GM23338 (cell line): ENCODE measurements at regions not wholly inside any gene's neighbourhood (a gene's known extent, or its start where the extent isn't known, plus 50 kb on each side); places are given as distances from the start of the nearest gene placed in this dataset.

Experiments used
- ATAC-seq: fragments of 200-7000 bp; cut with Tn5 transposase; 3 replicates; pipeline ENCODE4 v1.9.1; 2020
- DNase-seq: peaks from one replicate; pipeline ENCODE4 v3.0.0-alpha.2; 2015; ENCODE audit warnings: low spot score
- H2AFZ ChIP-seq: fragments of 200-600 bp; sonication (generic); 2 replicates; pipeline ENCODE4 v1.8.0; 2016; ENCODE audit warnings: antibody characterized with exemption, mild to moderate bottlenecking, moderate library complexity
- H3F3A ChIP-seq: fragments of 200-600 bp; sonication (generic); replicated peaks from 2 replicates; pipeline ENCODE4 v1.8.0; 2017; ENCODE audit warnings: antibody characterized with exemption, mixed run types, low read depth
- H3K27ac ChIP-seq: fragments of 200-600 bp; sonication (generic); 2 replicates; pipeline ENCODE4 v1.6.1; 2016; ENCODE audit warnings: low read depth
- H3K27me3 ChIP-seq: fragments of 200-600 bp; sonication (generic); 2 replicates; pipeline ENCODE4 v1.8.0; 2016; ENCODE audit warnings: mild to moderate bottlenecking, mixed run types, moderate library complexity; ENCODE audit not compliant: insufficient read depth
- H3K36me3 ChIP-seq: fragments of 200-600 bp; sonication (generic); 2 replicates; pipeline ENCODE4 v1.8.0; 2016; ENCODE audit warnings: mild to moderate bottlenecking; ENCODE audit not compliant: insufficient read depth
- H3K4me1 ChIP-seq: fragments of 200-600 bp; sonication (generic); 2 replicates; pipeline ENCODE4 v1.8.0; 2016; ENCODE audit warnings: mild to moderate bottlenecking, moderate library complexity; ENCODE audit not compliant: insufficient read depth
- H3K4me2 ChIP-seq: fragments of 200-600 bp; sonication (generic); 2 replicates; pipeline ENCODE4 v1.7.1; 2017; ENCODE audit warnings: mixed run types
- H3K4me3 ChIP-seq: fragments of 200-600 bp; sonication (generic); 2 replicates; pipeline ENCODE4 v1.6.1; 2016; ENCODE audit warnings: mixed run types
- H3K79me2 ChIP-seq: fragments of 200-600 bp; sonication (generic); replicated peaks from 2 replicates; pipeline ENCODE4 v1.8.0; 2017; ENCODE audit warnings: mild to moderate bottlenecking; ENCODE audit not compliant: insufficient read depth
- H3K9me2 ChIP-seq: fragments of 200-600 bp; sonication (generic); 2 replicates; pipeline ENCODE4 v1.8.0; 2017; ENCODE audit not compliant: insufficient read depth
- H4K20me1 ChIP-seq: fragments of 200-600 bp; sonication (generic); replicated peaks from 2 replicates; pipeline ENCODE4 v1.8.0; 2017; ENCODE audit warnings: mild to moderate bottlenecking; ENCODE audit not compliant: insufficient read depth
- H3K27ac Mint-ChIP-seq: 2 replicates; pipeline ENCODE4 v1.8.0; 2020; ENCODE audit warnings: inconsistent platforms, mild to moderate bottlenecking, moderate library complexity, mixed read lengths
- H3K27me3 Mint-ChIP-seq: 3 replicates; pipeline ENCODE4 v1.8.0; 2022; ENCODE audit warnings: low read depth, mild to moderate bottlenecking, moderate library complexity, mixed read lengths, inconsistent platforms; ENCODE audit not compliant: insufficient read depth, poor library complexity
- H3K36me3 Mint-ChIP-seq: 3 replicates; pipeline ENCODE4 v1.8.0; 2021; ENCODE audit warnings: low read depth, mild to moderate bottlenecking, inconsistent platforms, moderate library complexity, mixed read lengths
- H3K4me1 Mint-ChIP-seq: 3 replicates; pipeline ENCODE4 v1.8.0; 2020; ENCODE audit warnings: mild to moderate bottlenecking, inconsistent platforms, mixed read lengths
- H3K4me3 Mint-ChIP-seq: 3 replicates; pipeline ENCODE4 v1.8.0; 2021; ENCODE audit warnings: moderate library complexity, mild to moderate bottlenecking, inconsistent platforms, mixed read lengths
- H3K9me3 Mint-ChIP-seq: 3 replicates; pipeline ENCODE4 v1.8.0; 2020; ENCODE audit warnings: moderate library complexity, mild to moderate bottlenecking, inconsistent platforms, mixed read lengths
- EZH2 ChIP-seq: fragments of 200-600 bp; sonication (generic); IDR thresholded peaks from one replicate; pipeline ENCODE4 v1.8.0; 2017; ENCODE audit warnings: antibody characterized with exemption, mild to moderate bottlenecking, low read depth; ENCODE audit not compliant: unreplicated experiment
- EZH2phosphoT487 ChIP-seq: fragments of 200-600 bp; sonication (generic); IDR thresholded peaks from one replicate; pipeline ENCODE4 v1.8.1; 2018; ENCODE audit warnings: antibody characterized with exemption; ENCODE audit not compliant: unreplicated experiment
- JUNB ChIP-seq: IDR thresholded peaks from one replicate; pipeline ENCODE4 v1.6.1; 2016; ENCODE audit warnings: antibody characterized with exemption; ENCODE audit not compliant: unreplicated experiment
- NANOG ChIP-seq: IDR thresholded peaks from 2 replicates; pipeline ENCODE4 v1.6.1; 2016; ENCODE audit warnings: antibody characterized with exemption, borderline replicate concordance
- POLR2AphosphoS5 ChIP-seq: IDR thresholded peaks from 2 replicates; pipeline ENCODE4 v1.6.1; 2016; ENCODE audit warnings: antibody characterized with exemption, low read depth
- STAT1 ChIP-seq: IDR thresholded peaks from one replicate; pipeline ENCODE4 v1.6.1; 2016; ENCODE audit warnings: antibody characterized with exemption; ENCODE audit not compliant: unreplicated experiment
- ZNF114 ChIP-seq: fragments of 250-450 bp; sonication (Bioruptor Pico); IDR thresholded peaks from 2 replicates; pipeline ENCODE4 v1.5.0; 2020; ENCODE audit warnings: mild to moderate bottlenecking, moderate library complexity
- ZNF331 ChIP-seq: fragments of 250-450 bp; sonication (Bioruptor Pico); IDR thresholded peaks from 2 replicates; pipeline ENCODE4 v1.5.0; 2020; ENCODE audit warnings: low read depth, mild to moderate bottlenecking, moderate library complexity
- TF ChIP-seq, protein P1 (sequence below): IDR thresholded peaks from one replicate; pipeline ENCODE4 v1.6.1; 2018; ENCODE audit warnings: antibody characterized with exemption; ENCODE audit not compliant: unreplicated experiment
- TF ChIP-seq, protein P2 (sequence below), 2 experiments: fragments of 200-600 bp in 1 of 2; sonication (generic) in 1 of 2; conservative IDR thresholded peaks; 2 replicates each; pipeline versions ENCODE4 v1.5.1 to v1.6.1; 2016 to 2017; ENCODE audit warnings: antibody characterized with exemption in 2 of 2, low read depth in 2 of 2, mild to moderate bottlenecking in 2 of 2, moderate library complexity in 1 of 2
- TF ChIP-seq, protein P3 (sequence below): IDR thresholded peaks from 2 replicates; pipeline ENCODE4 v1.6.1; 2016; ENCODE audit warnings: antibody characterized with exemption

DNA sequence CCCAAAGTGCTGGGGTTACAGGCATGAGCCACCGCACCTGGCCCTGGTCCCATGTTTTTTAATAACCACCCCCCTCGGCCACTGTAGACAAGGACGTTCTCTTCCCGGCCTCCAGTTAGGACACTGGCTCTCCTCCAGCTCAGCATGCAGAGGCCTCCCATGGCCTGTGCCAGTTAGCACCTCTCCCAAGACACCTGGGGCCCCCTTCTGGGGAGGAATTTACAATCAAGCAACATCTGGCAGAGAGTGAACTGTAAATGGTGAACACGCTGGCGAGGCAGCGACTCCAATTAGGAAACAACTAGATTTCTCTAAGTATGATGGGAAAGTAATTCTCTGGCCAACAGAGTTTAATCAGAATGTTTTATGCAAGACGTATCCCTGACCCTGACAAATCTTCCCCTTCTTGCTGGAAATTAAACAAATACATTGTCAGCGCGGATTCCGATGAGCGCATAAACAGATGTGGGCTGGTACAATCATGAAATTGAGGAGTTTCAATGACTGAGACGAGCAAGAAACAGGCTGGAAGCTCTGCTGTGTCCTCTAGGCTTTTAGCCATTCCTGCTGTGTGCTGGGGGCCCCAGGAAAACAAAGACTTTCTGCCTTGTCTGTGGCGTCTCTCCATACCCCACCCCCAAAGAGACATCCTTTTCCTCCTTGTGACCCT lies 61.7 kb upstream of the DLK1 start:
- no peak overlapping the region for H3K4me3 Mint-ChIP-seq
- H3K4me2 ChIP-seq: no peak overlapping the region

DNA sequence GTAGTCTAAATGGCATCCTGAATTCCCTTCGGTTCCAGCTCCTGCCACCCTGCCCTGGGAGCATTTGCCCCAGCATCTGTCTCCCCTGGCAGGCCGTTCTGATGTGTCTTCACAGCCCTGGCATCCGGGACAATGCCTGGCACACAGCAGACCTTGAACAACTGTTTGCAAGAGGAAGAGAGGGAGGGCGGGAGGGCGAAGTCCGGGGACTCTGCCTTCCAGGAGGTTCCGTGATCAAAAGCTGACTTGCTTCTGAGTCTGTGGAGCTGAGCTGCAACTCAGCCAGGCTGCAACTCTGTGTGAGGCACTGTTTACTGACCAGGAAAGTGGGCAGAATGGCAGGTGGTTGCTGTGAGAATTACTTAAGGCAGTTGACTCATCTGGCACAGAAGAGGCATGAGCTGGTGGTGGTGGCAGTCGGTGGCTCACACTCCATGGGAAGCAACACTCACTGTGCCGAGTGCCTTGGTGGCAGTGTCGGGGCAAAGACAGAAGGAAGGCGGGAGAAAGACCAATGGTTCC lies 61.1 kb upstream of the DLK1 start:
- H3K4me3 Mint-ChIP-seq: no peak overlapping the region
- no peak for DNase-seq
- H3K27me3 ChIP-seq: no peaks in the 10 kb centered on the region
- H3K27ac ChIP-seq: no peak overlapping the region
- ATAC-seq: no peak
- no peaks in the 10 kb centered on the region for H3F3A ChIP-seq
- H3K79me2 ChIP-seq: no peaks in the 10 kb centered on the region
- H3K4me2 ChIP-seq: no peak overlapping the region
- H3K4me1 Mint-ChIP-seq: peaks cover 8% of the 10 kb centered on the region
- H3K27me3 Mint-ChIP-seq: no peaks in the 10 kb centered on the region
- H4K20me1 ChIP-seq: no peaks in the 10 kb centered on the region
- H2AFZ ChIP-seq: no peak overlapping the region
- no peaks in the 10 kb centered on the region for H3K9me3 Mint-ChIP-seq
- H3K4me1 ChIP-seq: no peaks in the 10 kb centered on the region
- no peaks in the 10 kb centered on the region for H3K9me2 ChIP-seq
- H3K27ac Mint-ChIP-seq: no peak overlapping the region
- no peak overlapping the region for H3K4me3 ChIP-seq
- H3K36me3 Mint-ChIP-seq: no peaks in the 10 kb centered on the region
- no peaks in the 10 kb centered on the region for H3K36me3 ChIP-seq
- TF ChIP-seq EZH2phosphoT487 (no peak), POLR2AphosphoS5 (no peak), ZNF331 (no peak), EZH2 (no peak), NANOG (no peak)
- TF ChIP-seq, protein P1, sequence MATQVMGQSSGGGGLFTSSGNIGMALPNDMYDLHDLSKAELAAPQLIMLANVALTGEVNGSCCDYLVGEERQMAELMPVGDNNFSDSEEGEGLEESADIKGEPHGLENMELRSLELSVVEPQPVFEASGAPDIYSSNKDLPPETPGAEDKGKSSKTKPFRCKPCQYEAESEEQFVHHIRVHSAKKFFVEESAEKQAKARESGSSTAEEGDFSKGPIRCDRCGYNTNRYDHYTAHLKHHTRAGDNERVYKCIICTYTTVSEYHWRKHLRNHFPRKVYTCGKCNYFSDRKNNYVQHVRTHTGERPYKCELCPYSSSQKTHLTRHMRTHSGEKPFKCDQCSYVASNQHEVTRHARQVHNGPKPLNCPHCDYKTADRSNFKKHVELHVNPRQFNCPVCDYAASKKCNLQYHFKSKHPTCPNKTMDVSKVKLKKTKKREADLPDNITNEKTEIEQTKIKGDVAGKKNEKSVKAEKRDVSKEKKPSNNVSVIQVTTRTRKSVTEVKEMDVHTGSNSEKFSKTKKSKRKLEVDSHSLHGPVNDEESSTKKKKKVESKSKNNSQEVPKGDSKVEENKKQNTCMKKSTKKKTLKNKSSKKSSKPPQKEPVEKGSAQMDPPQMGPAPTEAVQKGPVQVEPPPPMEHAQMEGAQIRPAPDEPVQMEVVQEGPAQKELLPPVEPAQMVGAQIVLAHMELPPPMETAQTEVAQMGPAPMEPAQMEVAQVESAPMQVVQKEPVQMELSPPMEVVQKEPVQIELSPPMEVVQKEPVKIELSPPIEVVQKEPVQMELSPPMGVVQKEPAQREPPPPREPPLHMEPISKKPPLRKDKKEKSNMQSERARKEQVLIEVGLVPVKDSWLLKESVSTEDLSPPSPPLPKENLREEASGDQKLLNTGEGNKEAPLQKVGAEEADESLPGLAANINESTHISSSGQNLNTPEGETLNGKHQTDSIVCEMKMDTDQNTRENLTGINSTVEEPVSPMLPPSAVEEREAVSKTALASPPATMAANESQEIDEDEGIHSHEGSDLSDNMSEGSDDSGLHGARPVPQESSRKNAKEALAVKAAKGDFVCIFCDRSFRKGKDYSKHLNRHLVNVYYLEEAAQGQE: no peak

More for the DNA sequence above, 61.7 kb upstream of the DLK1 start:
- Histone ChIP-seq H4K20me1 (no peaks in the 10 kb centered on the region), H3K36me3 (no peaks in the 10 kb centered on the region), H3K9me2 (no peaks in the 10 kb centered on the region), H3K4me1 (no peaks in the 10 kb centered on the region), H3K79me2 (no peaks in the 10 kb centered on the region), H3F3A (no peaks in the 10 kb centered on the region), H3K4me3 (no peak overlapping the region), H2AFZ (no peak overlapping the region), H3K27ac (no peak overlapping the region), H3K27me3 (no peaks in the 10 kb centered on the region)
- TF ChIP-seq JUNB (no peak), ZNF114 (no peak), STAT1 (no peak)
- TF ChIP-seq, protein P2, sequence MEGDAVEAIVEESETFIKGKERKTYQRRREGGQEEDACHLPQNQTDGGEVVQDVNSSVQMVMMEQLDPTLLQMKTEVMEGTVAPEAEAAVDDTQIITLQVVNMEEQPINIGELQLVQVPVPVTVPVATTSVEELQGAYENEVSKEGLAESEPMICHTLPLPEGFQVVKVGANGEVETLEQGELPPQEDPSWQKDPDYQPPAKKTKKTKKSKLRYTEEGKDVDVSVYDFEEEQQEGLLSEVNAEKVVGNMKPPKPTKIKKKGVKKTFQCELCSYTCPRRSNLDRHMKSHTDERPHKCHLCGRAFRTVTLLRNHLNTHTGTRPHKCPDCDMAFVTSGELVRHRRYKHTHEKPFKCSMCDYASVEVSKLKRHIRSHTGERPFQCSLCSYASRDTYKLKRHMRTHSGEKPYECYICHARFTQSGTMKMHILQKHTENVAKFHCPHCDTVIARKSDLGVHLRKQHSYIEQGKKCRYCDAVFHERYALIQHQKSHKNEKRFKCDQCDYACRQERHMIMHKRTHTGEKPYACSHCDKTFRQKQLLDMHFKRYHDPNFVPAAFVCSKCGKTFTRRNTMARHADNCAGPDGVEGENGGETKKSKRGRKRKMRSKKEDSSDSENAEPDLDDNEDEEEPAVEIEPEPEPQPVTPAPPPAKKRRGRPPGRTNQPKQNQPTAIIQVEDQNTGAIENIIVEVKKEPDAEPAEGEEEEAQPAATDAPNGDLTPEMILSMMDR (conservative IDR thresholded peaks at IDR 0.05; ENCODE audit: low read depth in 2 of 2): no peak
- TF ChIP-seq, protein P3, sequence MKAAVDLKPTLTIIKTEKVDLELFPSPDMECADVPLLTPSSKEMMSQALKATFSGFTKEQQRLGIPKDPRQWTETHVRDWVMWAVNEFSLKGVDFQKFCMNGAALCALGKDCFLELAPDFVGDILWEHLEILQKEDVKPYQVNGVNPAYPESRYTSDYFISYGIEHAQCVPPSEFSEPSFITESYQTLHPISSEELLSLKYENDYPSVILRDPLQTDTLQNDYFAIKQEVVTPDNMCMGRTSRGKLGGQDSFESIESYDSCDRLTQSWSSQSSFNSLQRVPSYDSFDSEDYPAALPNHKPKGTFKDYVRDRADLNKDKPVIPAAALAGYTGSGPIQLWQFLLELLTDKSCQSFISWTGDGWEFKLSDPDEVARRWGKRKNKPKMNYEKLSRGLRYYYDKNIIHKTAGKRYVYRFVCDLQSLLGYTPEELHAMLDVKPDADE: no peak
- Mint-ChIP-seq H3K4me1 (peaks cover 8% of the 10 kb centered on the region), H3K9me3 (no peaks in the 10 kb centered on the region), H3K36me3 (no peaks in the 10 kb centered on the region), H3K27me3 (no peaks in the 10 kb centered on the region), H3K27ac (no peak overlapping the region)
- ATAC-seq: no peak
- DNase-seq: no peak
